H1 (cell line): ENCODE measurements at regions not wholly inside any gene's neighbourhood (a gene's known extent, or its start where the extent isn't known, plus 50 kb on each side); places are given as distances from the start of the nearest gene placed in this dataset.

ENCODE experiments used
- CTCF ChIA-PET: fragments of 300-600 bp; sonication (Branson Sonifier 250); formaldehyde crosslinking; loops from one replicate; lab custom pipeline; 2021; ENCODE audit not compliant: partially characterized antibody; lab: Charles Lee
- POLR2A ChIA-PET: fragments of 300-600 bp; sonication (Branson Sonifier 250); formaldehyde crosslinking; loops from one replicate; lab custom pipeline; 2021; ENCODE audit warnings: inconsistent platforms; ENCODE audit not compliant: partially characterized antibody; lab: Charles Lee
- DNase-seq, 2 experiments: peaks; one replicate each; pipeline versions ENCODE4 v3.0.0 to v3.0.0-alpha.2; 2010 to 2022; ENCODE audit warnings: low spot score in 2 of 2, low read depth in 1 of 2, mixed read lengths in 1 of 2
- FAIRE-seq: peaks from 2 replicates; lab custom pipeline; 2011; peaks lifted over from hg19 to GRCh38; lab: Jason Lieb, UNC
- H2AFZ ChIP-seq: 2 replicates; pipeline ENCODE4 v1.8.1; 2012; ENCODE audit warnings: low read length, inconsistent platforms
- H2AK5ac ChIP-seq: 2 replicates; pipeline ENCODE4 v1.6.1; 2013; ENCODE audit warnings: low read depth, low read length
- H2BK120ac ChIP-seq: replicated peaks from 2 replicates; pipeline ENCODE3; 2013; ENCODE audit warnings: low read depth, low read length, inconsistent platforms
- H2BK12ac ChIP-seq: 2 replicates; pipeline ENCODE4 v1.6.1; 2013; ENCODE audit warnings: low read depth, low read length
- H2BK15ac ChIP-seq: 2 replicates; pipeline ENCODE4 v1.6.1; 2013; ENCODE audit warnings: low read length
- H2BK20ac ChIP-seq: 2 replicates; pipeline ENCODE4 v1.6.1; 2013; ENCODE audit warnings: low read length
- H2BK5ac ChIP-seq: 2 replicates; pipeline ENCODE4 v1.6.1; 2013; ENCODE audit warnings: low read depth, low read length
- H3K14ac ChIP-seq: 2 replicates; pipeline ENCODE4 v1.6.1; 2013; ENCODE audit warnings: inconsistent platforms; ENCODE audit not compliant: insufficient read length
- H3K18ac ChIP-seq: 2 replicates; pipeline ENCODE4 v1.6.1; 2013; ENCODE audit warnings: low read length; ENCODE audit errors: extremely low read depth
- H3K23ac ChIP-seq: 2 replicates; pipeline ENCODE4 v1.6.1; 2013; ENCODE audit warnings: inconsistent platforms; ENCODE audit not compliant: insufficient read length
- H3K23me2 ChIP-seq: 2 replicates; pipeline ENCODE4 v1.6.1; 2013; ENCODE audit warnings: low read depth, low read length
- H3K27ac ChIP-seq: 2 replicates; pipeline ENCODE4 v1.6.1; 2011; ENCODE audit warnings: low read depth, low read length, inconsistent platforms
- H3K27me3 ChIP-seq, 4 experiments: replicated peaks in 1 of 4; 1 replicate in 1 of 4; 2 replicates in 3 of 4; pipeline versions ENCODE4 v1.6.1 to v1.8.1; 2011 to 2013; ENCODE audit warnings: low read length in 3 of 4, mild to moderate bottlenecking in 3 of 4, inconsistent platforms in 2 of 4, mixed read lengths in 2 of 4, moderate library complexity in 1 of 4; ENCODE audit not compliant: control insufficient read depth in 3 of 4, insufficient read depth in 3 of 4; ENCODE audit errors: extremely low read depth in 1 of 4
- H3K36me3 ChIP-seq, 4 experiments: 2 replicates each; pipeline versions ENCODE4 v1.6.1 to v1.8.1; 2011 to 2013; ENCODE audit warnings: mild to moderate bottlenecking in 4 of 4, low read length in 3 of 4, moderate library complexity in 2 of 4, control low read depth in 1 of 4, inconsistent platforms in 1 of 4; ENCODE audit not compliant: insufficient read depth in 4 of 4, control insufficient read depth in 2 of 4
- H3K4ac ChIP-seq: replicated peaks from 2 replicates; pipeline ENCODE3; 2013; ENCODE audit warnings: low read length, low read depth, mixed read lengths, inconsistent platforms; ENCODE audit not compliant: insufficient read length
- H3K4me1 ChIP-seq, 4 experiments: replicated peaks in 1 of 4; 1 replicate in 1 of 4; 2 replicates in 3 of 4; pipeline versions ENCODE4 v1.6.1 to v1.8.1; 2011 to 2013; ENCODE audit warnings: low read length in 3 of 4, inconsistent platforms in 2 of 4, mixed read lengths in 1 of 4; ENCODE audit not compliant: insufficient read depth in 4 of 4, control insufficient read depth in 3 of 4
- H3K4me2 ChIP-seq, 2 experiments: 2 replicates each; pipeline versions ENCODE4 v1.6.1 to v1.8.1; 2011 to 2013; ENCODE audit warnings: low read depth in 2 of 2, low read length in 2 of 2, control low read depth in 1 of 2, inconsistent platforms in 1 of 2, mild to moderate bottlenecking in 1 of 2; ENCODE audit not compliant: insufficient read depth in 1 of 2
- H3K4me3 ChIP-seq, 4 experiments: fragments of 200-600, 300-600 bp in 1 of 4; sonication (generic), shearing (Covaris generic), sonication (Bioruptor Twin) in 1 of 4; 2 replicates each; pipeline versions ENCODE4 v1.5.1 to v1.8.1; 2011 to 2016; ENCODE audit warnings: low read length in 4 of 4, low read depth in 3 of 4, control low read depth in 2 of 4, inconsistent platforms in 2 of 4, mild to moderate bottlenecking in 2 of 4, mixed read lengths in 1 of 4, moderate library complexity in 1 of 4; ENCODE audit not compliant: insufficient read depth in 2 of 4; ENCODE audit errors: extremely low read depth in 1 of 4
- H3K56ac ChIP-seq: replicated peaks from 2 replicates; pipeline ENCODE3; 2013; ENCODE audit warnings: low read depth, mild to moderate bottlenecking, mixed read lengths, low read length, inconsistent platforms; ENCODE audit not compliant: insufficient read length
- H3K79me1 ChIP-seq: 2 replicates; pipeline ENCODE4 v1.6.1; 2013; ENCODE audit warnings: low read depth, low read length, control low read depth
- H3K79me2 ChIP-seq, 2 experiments: 2 replicates each; pipeline versions ENCODE4 v1.6.1 to v1.8.1; 2012 to 2013; ENCODE audit warnings: low read length in 2 of 2, mild to moderate bottlenecking in 2 of 2, inconsistent platforms in 1 of 2; ENCODE audit not compliant: insufficient read depth in 2 of 2, control insufficient read depth in 1 of 2
- H3K9ac ChIP-seq, 4 experiments: replicated peaks in 1 of 4; 1 replicate in 1 of 4; 2 replicates in 3 of 4; pipeline versions ENCODE4 v1.6.1 to v1.8.1; 2011 to 2013; ENCODE audit warnings: low read depth in 3 of 4, low read length in 3 of 4, control low read depth in 2 of 4, mild to moderate bottlenecking in 2 of 4, moderate library complexity in 2 of 4, inconsistent platforms in 1 of 4; ENCODE audit errors: extremely low read depth in 1 of 4
- H3K9me3 ChIP-seq, 2 experiments: 2 replicates each; pipeline versions ENCODE4 v1.6.1 to v1.8.1; 2012 to 2013; ENCODE audit warnings: mild to moderate bottlenecking in 2 of 2, moderate library complexity in 2 of 2, control low read depth in 1 of 2, inconsistent platforms in 1 of 2, low read depth in 1 of 2, low read length in 1 of 2, mixed read lengths in 1 of 2; ENCODE audit not compliant: insufficient read depth in 2 of 2
- H4K20me1 ChIP-seq, 2 experiments: replicated peaks in 1 of 2; 2 replicates each; pipeline versions ENCODE3 to v1.8.1; 2011 to 2013; ENCODE audit warnings: inconsistent platforms in 2 of 2, low read length in 2 of 2, mild to moderate bottlenecking in 1 of 2; ENCODE audit not compliant: insufficient read depth in 2 of 2, control insufficient read depth in 1 of 2
- H4K5ac ChIP-seq: 2 replicates; pipeline ENCODE4 v1.6.1; 2013; ENCODE audit warnings: low read length, low read depth, mixed read lengths, inconsistent platforms; ENCODE audit not compliant: insufficient read length
- H4K8ac ChIP-seq: 2 replicates; pipeline ENCODE4 v1.8.0; 2013; ENCODE audit warnings: mild to moderate bottlenecking, moderate library complexity, low read length, inconsistent platforms; ENCODE audit not compliant: insufficient read depth; ENCODE audit errors: extremely low read depth
- H4K91ac ChIP-seq: replicated peaks from 2 replicates; pipeline ENCODE3; 2013; ENCODE audit warnings: low read length, mixed read lengths, inconsistent platforms; ENCODE audit not compliant: insufficient read length
- CBX8 ChIP-seq: fragments of 300-800, 300-1000 bp; sonication (generic); IDR thresholded peaks from 2 replicates; pipeline ENCODE4 v1.7.1; 2016; ENCODE audit warnings: low read depth, low read length, borderline replicate concordance
- EP300 ChIP-seq, 2 experiments: IDR thresholded peaks; 1 replicate in 1 of 2; 2 replicates in 1 of 2; pipeline ENCODE4 v1.6.1; 2011 to 2012; ENCODE audit warnings: low read depth in 2 of 2, low read length in 2 of 2, mild to moderate bottlenecking in 2 of 2, borderline replicate concordance in 1 of 2, inconsistent platforms in 1 of 2, moderate library complexity in 1 of 2
- FOSL1 ChIP-seq: IDR thresholded peaks from 2 replicates; pipeline ENCODE4 v1.6.1; 2011; ENCODE audit warnings: mild to moderate bottlenecking, low read depth, low read length, moderate library complexity; ENCODE audit not compliant: insufficient read depth
- HDAC2 ChIP-seq, 2 experiments: fragments of 300-600 bp in 1 of 2; sonication (generic) in 1 of 2; IDR thresholded peaks; 2 replicates each; pipeline ENCODE4 v1.6.1; 2011 to 2012; ENCODE audit warnings: low read depth in 2 of 2, low read length in 2 of 2, mild to moderate bottlenecking in 2 of 2, moderate library complexity in 2 of 2, borderline replicate concordance in 1 of 2, inconsistent platforms in 1 of 2
- MAFK ChIP-seq: IDR thresholded peaks from 2 replicates; pipeline ENCODE4 v1.6.1; 2012; ENCODE audit warnings: low read depth, mild to moderate bottlenecking, improper control_type of control experiment, low read length
- NANOG ChIP-seq: IDR thresholded peaks from 2 replicates; pipeline ENCODE4 v1.6.1; 2011; ENCODE audit warnings: low read length, low read depth, mild to moderate bottlenecking, inconsistent platforms; ENCODE audit not compliant: insufficient read depth, poor library complexity, severe bottlenecking
- NRF1 ChIP-seq: IDR thresholded peaks from 2 replicates; pipeline ENCODE4 v1.6.1; 2011; ENCODE audit warnings: mild to moderate bottlenecking, low read depth, low read length, improper control_type of control experiment
- POU5F1 ChIP-seq: IDR thresholded peaks from 2 replicates; pipeline ENCODE4 v1.6.1; 2011; ENCODE audit warnings: low read depth, mild to moderate bottlenecking, low read length, moderate library complexity
- SAP30 ChIP-seq: fragments of 300-600 bp; sonication (generic); IDR thresholded peaks from 2 replicates; pipeline ENCODE4 v1.7.1; 2012; ENCODE audit warnings: low read length, moderate library complexity, mild to moderate bottlenecking, inconsistent platforms; ENCODE audit not compliant: insufficient read depth, insufficient replicate concordance
- SIN3A ChIP-seq, 2 experiments: IDR thresholded peaks in 1 of 2; conservative IDR thresholded peaks in 1 of 2; 2 replicates each; pipeline ENCODE4 v1.6.1; 2011 to 2012; ENCODE audit warnings: low read length in 2 of 2, improper control_type of control experiment in 1 of 2, low read depth in 1 of 2, mild to moderate bottlenecking in 1 of 2
- SP1 ChIP-seq: IDR thresholded peaks from 2 replicates; pipeline ENCODE4 v1.6.1; 2011; ENCODE audit warnings: low read depth, low read length
- SRF ChIP-seq: IDR thresholded peaks from 2 replicates; pipeline ENCODE4 v1.6.1; 2011; ENCODE audit warnings: mild to moderate bottlenecking, low read depth, low read length, moderate library complexity
- WGBS, 2 experiments: shearing (Covaris generic) in 1 of 2; methylation state at CpG; one replicate each; pipeline versions ENCODE4 v1.1.6 to v1.1.7; 2013 to 2015; ENCODE audit warnings: low lambda C conversion rate in 2 of 2, mixed read lengths in 2 of 2, inconsistent platforms in 1 of 2, low coverage in 1 of 2, missing lambda C conversion rate in 1 of 2; ENCODE audit not compliant: insufficient replicate concordance in 2 of 2, insufficient coverage in 1 of 2, insufficient read length in 1 of 2; ENCODE audit errors: extremely low coverage in 1 of 2, missing lambda C conversion rate in 1 of 2; 5-methylcytosine and 5-hydroxymethylcytosine counted together
- TF ChIP-seq, protein P1 (sequence below): IDR thresholded peaks from 2 replicates; pipeline ENCODE4 v1.6.1; 2012; ENCODE audit warnings: inconsistent platforms

- H3K27me3 ChIP-seq: no peaks in the 10 kb centered on the region
- no peaks in the 10 kb centered on the region for H4K20me1 ChIP-seq
- no peak overlapping the region for H3K4me3 ChIP-seq
- H3K4me2 ChIP-seq: no peak overlapping the region
- H4K8ac ChIP-seq: no peak overlapping the region
- peaks cover 2% of the 10 kb centered on the region; the same call in 1 of the 2 replicates for H3K23me2 ChIP-seq
- no peaks in the 10 kb centered on the region for H3K9me3 ChIP-seq
- H3K23ac ChIP-seq: no peak overlapping the region
- POLR2A ChIA-PET: no interaction called here
- no peak overlapping the region for H4K5ac ChIP-seq
- no peak for FAIRE-seq
- H2BK5ac ChIP-seq: no peak overlapping the region
- no peak overlapping the region for H3K14ac ChIP-seq
- H3K9ac ChIP-seq: no peak overlapping the region
- H2BK120ac ChIP-seq: no peak overlapping the region
- H3K36me3 ChIP-seq: no peaks in the 10 kb centered on the region
- no peak overlapping the region for H3K27ac ChIP-seq
- no peak overlapping the region for H3K56ac ChIP-seq
- H2BK15ac ChIP-seq: no peak overlapping the region
- H3K4me1 ChIP-seq: no peaks in the 10 kb centered on the region
- CTCF ChIA-PET: interaction anchor here (1.3 kb wide), 1 partner anchor 25 kb away, joined by 3 read pairs; no protein-coding TSS in a partner anchor
- no peaks in the 10 kb centered on the region for H3K79me2 ChIP-seq
- no peak overlapping the region for H2BK20ac ChIP-seq
- no peak overlapping the region for H3K18ac ChIP-seq
- H3K4ac ChIP-seq: no peak overlapping the region
- no peaks in the 10 kb centered on the region for H3K79me1 ChIP-seq
- WGBS, 2 experiments: 100% methylated on average over 1 of the region's 1 CpG; no CpG with 5 or more reads in 1 of the 2 experiments
- DNase-seq: no peak
- no peak overlapping the region for H2BK12ac ChIP-seq
- H2AK5ac ChIP-seq: no peak overlapping the region
- H2AFZ ChIP-seq: no peak overlapping the region
- TF ChIP-seq SP1 (no peak), SIN3A (conservative IDR thresholded peaks at IDR 0.05 in 1 of 2, IDR thresholded peaks at IDR 0.05 in 1 of 2; ENCODE audit: low read depth in 1 of 2, low read length in 2 of 2) (no peak), CBX8 (no peak), NANOG (no peak), NRF1 (no peak), SAP30 (no peak), FOSL1 (no peak), POU5F1 (no peak), MAFK (no peak), HDAC2 (IDR thresholded peaks at IDR 0.05; ENCODE audit: borderline replicate concordance in 1 of 2, low read depth in 2 of 2, low read length in 2 of 2) (no peak), EP300 (IDR thresholded peaks at IDR 0.05; ENCODE audit: borderline replicate concordance in 1 of 2, low read depth in 2 of 2, low read length in 2 of 2) (no peak), SRF (no peak)
- TF ChIP-seq, protein P1, sequence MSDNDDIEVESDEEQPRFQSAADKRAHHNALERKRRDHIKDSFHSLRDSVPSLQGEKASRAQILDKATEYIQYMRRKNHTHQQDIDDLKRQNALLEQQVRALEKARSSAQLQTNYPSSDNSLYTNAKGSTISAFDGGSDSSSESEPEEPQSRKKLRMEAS: no peak
- no peak overlapping the region for H4K91ac ChIP-seq
Measured at GRCh38 chr1:67983867-67984266, 66.6 kb downstream of the DIRAS3 start.
